HG03103 (cell line): ENCODE measurements at regions not wholly inside any gene's neighbourhood (a gene's known extent, or its start where the extent isn't known, plus 50 kb on each side); places are given as distances from the start of the nearest gene placed in this dataset.
"Not testable (repeated sequence)": the region's sequence is repeated elsewhere in the genome, so short reads cannot be mapped to it uniquely, and the experiment has no call there.

Source experiments
- ATAC-seq: cut with Tn5 transposase; IDR thresholded peaks from one replicate; pipeline ENCODE4 v1.9.1; 2021; ENCODE audit warnings: low read depth; ENCODE audit not compliant: unreplicated experiment

GRCh38 chr3:174442302-174442682 lies 416.8 kb upstream of the NAALADL2 start:
- ATAC-seq = no peak

GRCh38 chr3:174444391-174444790 lies 414.7 kb upstream of the NAALADL2 start:
- no peak for ATAC-seq

GRCh38 chr3:174457758-174458157 lies 401.4 kb upstream of the NAALADL2 start:
- no peak for ATAC-seq

- ATAC-seq = no peak
Measured at GRCh38 chr3:174460831-174461230, 398.3 kb upstream of the NAALADL2 start.

GRCh38 chr3:174462916-174463315 lies 396.2 kb upstream of the NAALADL2 start:
- ATAC-seq = no peak

- no peak for ATAC-seq
Measured at GRCh38 chr3:174465177-174465576, 394.0 kb upstream of the NAALADL2 start.

- no peak for ATAC-seq
Measured at GRCh38 chr3:174466471-174467054, 392.6 kb upstream of the NAALADL2 start.

GRCh38 chr3:174477491-174477890 lies 381.6 kb upstream of the NAALADL2 start:
- no peak for ATAC-seq

GRCh38 chr3:174480767-174481166 lies 378.4 kb upstream of the NAALADL2 start:
- no peak for ATAC-seq

- no peak for ATAC-seq
Measured at GRCh38 chr3:174482541-174482940, 376.6 kb upstream of the NAALADL2 start.

- ATAC-seq = no peak
Measured at GRCh38 chr3:174483254-174483653, 375.9 kb upstream of the NAALADL2 start.

- ATAC-seq = not testable (repeated sequence)
Measured at GRCh38 chr3:174483856-174484255, 375.3 kb upstream of the NAALADL2 start.

GRCh38 chr3:174488527-174488926 lies 370.6 kb upstream of the NAALADL2 start:
- no peak for ATAC-seq

- ATAC-seq = no peak
Measured at GRCh38 chr3:174495311-174495710, 363.8 kb upstream of the NAALADL2 start.

GRCh38 chr3:174495928-174496327 lies 363.2 kb upstream of the NAALADL2 start:
- no peak for ATAC-seq

- ATAC-seq = no peak
Measured at GRCh38 chr3:174498638-174499037, 360.5 kb upstream of the NAALADL2 start.

- no peak for ATAC-seq
Measured at GRCh38 chr3:174505266-174505665, 353.9 kb upstream of the NAALADL2 start.

GRCh38 chr3:174524203-174524602 lies 334.9 kb upstream of the NAALADL2 start:
- ATAC-seq = no peak

- ATAC-seq = no peak
Measured at GRCh38 chr3:174529298-174529697, 329.8 kb upstream of the NAALADL2 start.

- no peak for ATAC-seq
Measured at GRCh38 chr3:174531262-174531982, 327.7 kb upstream of the NAALADL2 start.

GRCh38 chr3:174532216-174532615 lies 326.9 kb upstream of the NAALADL2 start:
- ATAC-seq = no peak

- ATAC-seq = no peak
Measured at GRCh38 chr3:174532776-174533175, 326.4 kb upstream of the NAALADL2 start.
